Brain microvascular endothelial cell (primary cell): ENCODE measurements at regions not wholly inside any gene's neighbourhood (a gene's known extent, or its start where the extent isn't known, plus 50 kb on each side); places are given as distances from the start of the nearest gene placed in this dataset.

Source experiments
- DNase-seq: peaks from one replicate; pipeline ENCODE4 v3.0.0-alpha.2; 2020
- H3K27ac ChIP-seq: fragments of 250-450 bp; sonication (Bioruptor Pico); 2 replicates; pipeline ENCODE4 v1.5.1; 2020; ENCODE audit warnings: mild to moderate bottlenecking, moderate library complexity
- H3K27me3 ChIP-seq: fragments of 250-450 bp; sonication (Bioruptor Pico); replicated peaks from 2 replicates; pipeline ENCODE4 v1.5.1; 2020; ENCODE audit warnings: mild to moderate bottlenecking
- H3K36me3 ChIP-seq: fragments of 250-450 bp; sonication (Bioruptor Pico); replicated peaks from 2 replicates; pipeline ENCODE4 v1.5.1; 2020; ENCODE audit warnings: mild to moderate bottlenecking
- H3K4me3 ChIP-seq: 2 replicates; pipeline ENCODE4 v1.5.1; 2011; ENCODE audit warnings: low read depth, mild to moderate bottlenecking, control low read depth, low read length, moderate library complexity
- in situ Hi-C: cut with HindIII; loops from 2 replicates; pipeline ENCODE4 v1.10.0; 2017; ENCODE audit warnings: low sequenced_read_pairs, low pct_ligation_motif_present
- TF ChIP-seq, protein P1 (sequence below): IDR thresholded peaks from 2 replicates; pipeline ENCODE4 v1.5.1; 2011; ENCODE audit warnings: low read depth, mild to moderate bottlenecking, moderate library complexity, low read length, control low read depth, inconsistent platforms; ENCODE audit errors: missing control alignments

DNA sequence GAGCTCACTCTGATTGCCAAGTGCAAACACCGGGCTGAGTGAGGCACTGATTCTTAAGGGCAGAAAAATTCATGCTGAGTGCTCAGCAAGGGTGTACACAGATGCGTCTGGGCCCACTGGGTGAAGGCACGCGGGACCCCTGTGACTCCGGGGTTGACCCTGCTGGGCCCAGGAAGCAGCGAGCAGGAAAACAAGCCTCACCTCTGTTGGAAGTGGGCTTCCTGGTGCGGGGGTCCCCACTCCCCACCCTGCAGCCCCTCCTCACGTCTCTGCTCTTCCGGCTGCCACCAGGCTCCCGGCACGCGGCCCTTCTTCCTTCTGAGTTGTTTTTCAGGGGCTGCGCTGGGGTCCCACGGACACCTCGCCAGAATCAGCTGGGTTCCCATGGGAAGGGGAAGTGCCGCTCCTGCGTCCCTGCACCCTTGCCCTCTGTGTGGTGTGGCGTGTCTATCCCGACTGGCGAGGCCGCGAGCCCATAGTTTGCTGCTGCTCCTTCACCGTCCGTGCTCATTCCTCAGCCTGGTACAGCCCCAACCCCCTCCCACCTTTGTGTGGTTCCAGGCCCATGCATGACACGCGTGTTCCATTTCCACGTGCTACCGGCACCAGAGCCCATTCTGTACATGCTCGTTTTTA is 80.6 kb upstream of the BHLHE23 start:
- H3K27me3 ChIP-seq = peaks cover 6% of the 10 kb centered on the region
- TF ChIP-seq, protein P1, sequence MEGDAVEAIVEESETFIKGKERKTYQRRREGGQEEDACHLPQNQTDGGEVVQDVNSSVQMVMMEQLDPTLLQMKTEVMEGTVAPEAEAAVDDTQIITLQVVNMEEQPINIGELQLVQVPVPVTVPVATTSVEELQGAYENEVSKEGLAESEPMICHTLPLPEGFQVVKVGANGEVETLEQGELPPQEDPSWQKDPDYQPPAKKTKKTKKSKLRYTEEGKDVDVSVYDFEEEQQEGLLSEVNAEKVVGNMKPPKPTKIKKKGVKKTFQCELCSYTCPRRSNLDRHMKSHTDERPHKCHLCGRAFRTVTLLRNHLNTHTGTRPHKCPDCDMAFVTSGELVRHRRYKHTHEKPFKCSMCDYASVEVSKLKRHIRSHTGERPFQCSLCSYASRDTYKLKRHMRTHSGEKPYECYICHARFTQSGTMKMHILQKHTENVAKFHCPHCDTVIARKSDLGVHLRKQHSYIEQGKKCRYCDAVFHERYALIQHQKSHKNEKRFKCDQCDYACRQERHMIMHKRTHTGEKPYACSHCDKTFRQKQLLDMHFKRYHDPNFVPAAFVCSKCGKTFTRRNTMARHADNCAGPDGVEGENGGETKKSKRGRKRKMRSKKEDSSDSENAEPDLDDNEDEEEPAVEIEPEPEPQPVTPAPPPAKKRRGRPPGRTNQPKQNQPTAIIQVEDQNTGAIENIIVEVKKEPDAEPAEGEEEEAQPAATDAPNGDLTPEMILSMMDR = no peak
- no peak for DNase-seq
- H3K36me3 ChIP-seq = no peaks in the 10 kb centered on the region
- no peak overlapping the region for H3K4me3 ChIP-seq
- in situ Hi-C loops = no loop called here
- no peak overlapping the region for H3K27ac ChIP-seq

DNA sequence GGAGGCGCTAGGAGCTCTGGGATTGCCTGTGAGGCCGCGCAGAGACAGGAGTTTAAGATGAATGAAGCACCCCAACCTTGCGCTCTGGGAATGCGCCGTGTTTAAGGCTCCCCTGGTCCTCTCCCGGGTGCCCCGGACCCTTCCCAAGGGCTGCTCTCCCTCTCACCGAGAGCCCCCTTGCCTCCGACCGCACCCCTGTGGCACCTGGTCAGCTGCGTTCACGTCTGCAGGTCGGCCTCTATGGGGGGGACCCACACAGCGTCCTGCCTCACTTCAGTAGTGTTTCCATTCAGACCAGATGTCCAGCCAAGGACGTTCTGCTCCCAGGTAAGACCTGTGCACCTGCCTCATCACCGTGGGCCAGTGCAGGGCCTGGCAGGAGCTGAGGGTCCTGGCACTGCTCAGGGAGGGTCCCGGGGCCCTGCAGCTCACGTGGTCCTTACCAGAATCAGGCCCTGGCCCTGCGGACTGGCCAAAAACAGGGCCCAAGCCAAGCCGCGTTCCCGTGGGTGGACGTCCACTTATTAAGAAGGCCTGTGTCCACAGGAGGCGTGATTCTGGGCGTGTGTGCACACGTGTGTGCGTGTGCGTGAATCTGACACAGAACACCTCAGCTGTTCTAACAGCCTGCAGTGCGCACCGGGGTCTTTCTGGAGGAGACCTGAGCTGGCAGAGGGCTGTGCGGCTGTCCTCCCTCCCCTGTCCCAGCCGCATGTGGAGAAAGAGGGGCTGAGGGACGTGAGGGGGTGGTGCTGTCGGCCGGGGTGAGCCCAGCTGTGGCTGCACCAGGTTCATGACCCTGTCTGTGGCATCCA is 79.9 kb upstream of the BHLHE23 start:
- no peak for DNase-seq
- H3K36me3 ChIP-seq = no peaks in the 10 kb centered on the region
- peaks cover 6% of the 10 kb centered on the region for H3K27me3 ChIP-seq
- TF ChIP-seq, protein P1 = no peak
- H3K4me3 ChIP-seq = no peak overlapping the region
- H3K27ac ChIP-seq = no peak overlapping the region
- in situ Hi-C loops = no loop called here

DNA sequence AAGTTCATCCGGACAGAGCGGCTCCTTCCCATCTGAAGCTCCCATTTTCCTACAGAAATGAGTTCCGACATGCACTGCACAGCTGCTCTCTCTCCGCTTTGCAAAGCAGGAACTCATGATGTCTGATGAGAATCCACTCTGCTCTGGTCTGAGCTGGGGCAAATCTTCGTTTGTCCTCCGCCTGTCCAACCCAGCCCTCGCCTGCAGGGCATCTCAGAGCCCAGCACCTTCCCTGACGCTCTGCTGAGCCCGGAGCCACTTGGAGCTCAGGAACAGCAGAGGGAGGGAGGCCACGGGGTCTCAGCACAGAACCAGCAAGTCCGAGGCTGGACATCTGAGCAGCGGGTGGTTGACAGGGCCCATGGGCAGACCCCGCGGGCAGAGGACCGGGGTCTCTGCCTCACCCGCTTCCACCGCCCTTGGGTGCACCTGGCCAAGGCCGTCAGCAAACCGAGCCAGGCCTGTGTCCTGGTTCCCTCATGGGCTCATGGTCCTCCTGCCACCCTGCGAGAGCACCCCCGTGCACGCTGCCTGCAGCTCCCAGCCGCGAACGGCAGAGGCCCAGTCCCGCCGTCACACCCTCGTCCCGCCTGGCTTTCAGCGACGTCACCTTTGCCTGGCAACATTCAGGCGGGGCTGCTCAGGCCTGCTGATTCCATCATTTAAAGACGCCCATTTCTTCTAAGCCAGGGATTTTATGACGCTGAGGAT is 78.5 kb upstream of the BHLHE23 start:
- TF ChIP-seq, protein P1 = no peak
- in situ Hi-C loops = no loop called here
- Histone ChIP-seq H3K27me3 (peaks cover 6% of the 10 kb centered on the region), H3K27ac (no peak overlapping the region), H3K4me3 (no peak overlapping the region), H3K36me3 (no peaks in the 10 kb centered on the region)
- no peak for DNase-seq

DNA sequence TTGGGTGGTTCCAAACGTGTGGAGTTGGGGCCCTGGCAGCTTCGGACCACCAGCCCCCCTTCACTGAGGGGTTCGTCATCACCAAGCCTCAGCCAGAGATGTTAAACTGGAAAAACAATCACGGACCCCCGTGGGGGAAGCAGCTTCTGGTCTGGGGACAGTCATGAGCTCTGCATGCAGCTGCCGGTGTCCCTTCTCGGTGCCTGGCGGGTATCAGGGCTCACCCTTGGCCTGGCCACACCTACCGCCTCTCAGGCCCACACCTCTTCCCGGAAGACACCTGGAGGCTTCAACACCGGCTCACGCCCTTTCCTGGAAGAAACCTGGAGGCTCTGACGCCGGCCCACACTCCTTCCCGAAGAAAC is 77.8 kb upstream of the BHLHE23 start:
- H3K27ac ChIP-seq = no peak overlapping the region
- in situ Hi-C loops = no loop called here
- no peak overlapping the region for H3K4me3 ChIP-seq
- no peak for DNase-seq
- no peaks in the 10 kb centered on the region for H3K36me3 ChIP-seq
- TF ChIP-seq, protein P1 = no peak
- H3K27me3 ChIP-seq = peaks cover 6% of the 10 kb centered on the region

DNA sequence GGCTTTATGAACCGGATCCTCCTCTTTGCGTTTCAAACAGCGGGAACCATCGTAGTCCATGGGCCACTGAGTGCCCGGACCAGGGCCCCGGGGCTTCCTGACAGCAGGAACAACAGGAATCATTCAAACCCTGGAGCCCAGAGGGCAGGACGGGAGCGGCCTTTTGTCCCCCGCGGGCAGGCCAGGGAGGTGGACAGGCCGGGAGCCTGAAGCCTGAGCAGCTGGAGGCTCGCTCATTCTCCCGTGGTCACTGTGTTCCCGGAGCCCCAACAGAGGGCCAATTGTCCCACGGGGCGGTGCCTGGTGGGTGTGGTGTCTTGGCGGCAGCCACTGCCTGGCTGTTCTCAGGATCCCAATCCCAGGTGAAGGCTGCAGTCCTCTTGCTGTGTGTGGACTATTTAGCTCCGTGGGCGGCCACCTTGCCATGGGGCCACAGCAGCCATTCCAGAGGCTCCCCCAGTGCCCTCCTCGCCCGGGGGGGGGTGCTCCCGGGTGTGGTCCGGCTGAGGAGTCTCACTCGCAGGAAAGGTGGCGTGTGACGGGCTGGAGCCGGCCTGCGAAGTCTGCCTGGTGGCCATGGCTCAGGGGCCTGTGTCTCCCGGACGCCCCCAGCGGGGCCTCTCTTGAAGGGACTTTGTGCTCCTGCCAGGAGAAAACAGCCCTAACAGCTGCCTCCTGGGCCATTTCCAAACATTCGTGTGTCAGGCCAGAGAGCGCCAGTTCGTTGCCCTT is 77.2 kb upstream of the BHLHE23 start:
- no peak overlapping the region for H3K27ac ChIP-seq
- TF ChIP-seq, protein P1 = no peak
- DNase-seq = no peak
- H3K27me3 ChIP-seq = peaks cover 6% of the 10 kb centered on the region
- no peak overlapping the region for H3K4me3 ChIP-seq
- no peaks in the 10 kb centered on the region for H3K36me3 ChIP-seq
- in situ Hi-C loops = no loop called here
